ENCODE measurements at regions not wholly inside any gene's neighbourhood (a gene's known extent, or its start where the extent isn't known, plus 50 kb on each side); places are given as distances from the start of the nearest gene placed in this dataset.

DNA sequence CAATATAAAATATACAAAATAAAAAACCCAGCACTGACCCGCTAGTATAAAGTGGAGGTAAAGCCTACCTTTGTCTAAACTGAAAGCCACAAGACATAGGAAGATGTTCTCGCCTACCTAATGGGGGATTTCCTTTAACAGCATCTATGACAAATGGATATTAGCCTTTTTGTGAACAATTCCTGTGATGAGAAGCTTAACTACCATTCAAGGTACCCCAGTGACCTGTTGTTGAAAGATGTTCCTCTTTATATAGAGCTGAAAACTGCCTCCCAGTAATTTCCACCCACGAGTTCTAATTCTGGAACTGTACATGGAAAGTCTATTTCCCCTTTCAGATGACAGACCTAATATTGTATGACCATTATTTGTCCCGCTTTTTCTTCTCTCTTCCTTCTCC, 109.8 kb upstream of the RASGRP1 start:
- H3K36me3 Mint-ChIP-seq (ENCODE audit: insufficient read depth, unreplicated experiment): no peaks in the 10 kb centered on the region
- H3K36me3 ChIP-seq (ENCODE audit: control insufficient read depth, insufficient read depth, low read length): no peaks in the 10 kb centered on the region
- no peaks in the 10 kb centered on the region for H3K9me3 ChIP-seq
- peaks cover 7% of the 10 kb centered on the region for H3K27me3 Mint-ChIP-seq (ENCODE audit: insufficient read depth, unreplicated experiment)
- H3K4me3 ChIP-seq (ENCODE audit: low read depth, low read length): no peak overlapping the region
- intact Hi-C loops (cut with micrococcal nuclease; ENCODE audit: unreplicated experiment): no loop called here
- no peaks in the 10 kb centered on the region for H3K27me3 ChIP-seq (replicated peaks; ENCODE audit: control insufficient read depth, insufficient read depth, low read length)
- no peak overlapping the region for H3K4me3 Mint-ChIP-seq (ENCODE audit: unreplicated experiment)
- no peaks in the 10 kb centered on the region for H3K4me1 Mint-ChIP-seq (ENCODE audit: low read depth, unreplicated experiment)
- POLR2A ChIA-PET: no interaction called here
- no peaks in the 10 kb centered on the region for H3K9me3 Mint-ChIP-seq (ENCODE audit: unreplicated experiment)
- no peak overlapping the region for H3K27ac Mint-ChIP-seq (ENCODE audit: unreplicated experiment)
- no peaks in the 10 kb centered on the region for H3K4me1 ChIP-seq
- no TSS peak for BruUV-seq (replicated peaks)
- no peak for DNase-seq
- TF ChIP-seq, protein P1, sequence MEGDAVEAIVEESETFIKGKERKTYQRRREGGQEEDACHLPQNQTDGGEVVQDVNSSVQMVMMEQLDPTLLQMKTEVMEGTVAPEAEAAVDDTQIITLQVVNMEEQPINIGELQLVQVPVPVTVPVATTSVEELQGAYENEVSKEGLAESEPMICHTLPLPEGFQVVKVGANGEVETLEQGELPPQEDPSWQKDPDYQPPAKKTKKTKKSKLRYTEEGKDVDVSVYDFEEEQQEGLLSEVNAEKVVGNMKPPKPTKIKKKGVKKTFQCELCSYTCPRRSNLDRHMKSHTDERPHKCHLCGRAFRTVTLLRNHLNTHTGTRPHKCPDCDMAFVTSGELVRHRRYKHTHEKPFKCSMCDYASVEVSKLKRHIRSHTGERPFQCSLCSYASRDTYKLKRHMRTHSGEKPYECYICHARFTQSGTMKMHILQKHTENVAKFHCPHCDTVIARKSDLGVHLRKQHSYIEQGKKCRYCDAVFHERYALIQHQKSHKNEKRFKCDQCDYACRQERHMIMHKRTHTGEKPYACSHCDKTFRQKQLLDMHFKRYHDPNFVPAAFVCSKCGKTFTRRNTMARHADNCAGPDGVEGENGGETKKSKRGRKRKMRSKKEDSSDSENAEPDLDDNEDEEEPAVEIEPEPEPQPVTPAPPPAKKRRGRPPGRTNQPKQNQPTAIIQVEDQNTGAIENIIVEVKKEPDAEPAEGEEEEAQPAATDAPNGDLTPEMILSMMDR (IDR thresholded peaks at IDR 0.05; ENCODE audit: insufficient read depth in 1 of 2, low read depth in 1 of 2, low read length in 1 of 2, severe bottlenecking in 1 of 2, unreplicated experiment in 1 of 2): no peak
- CTCF ChIA-PET: no interaction called here

DNA sequence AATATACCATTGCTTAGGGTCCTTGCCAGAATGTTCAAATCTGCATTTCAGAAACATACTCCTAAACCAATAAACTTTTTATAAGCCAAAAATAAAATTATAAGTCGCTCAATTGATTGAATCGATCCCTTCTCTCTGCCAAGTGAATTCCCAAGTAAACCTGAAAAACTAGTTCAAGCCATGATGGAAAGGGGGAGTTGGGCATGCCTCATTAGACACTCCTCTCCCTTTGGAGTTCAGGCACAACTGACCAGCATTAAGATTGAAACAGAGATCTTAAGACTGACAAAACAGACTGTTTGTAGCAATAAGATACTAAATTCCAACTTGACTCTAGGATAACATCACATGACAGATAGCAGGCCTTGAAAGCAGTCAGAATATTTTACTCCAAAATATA, 113.7 kb upstream of the RASGRP1 start:
- TF ChIP-seq, protein P1 (IDR thresholded peaks at IDR 0.05; ENCODE audit: insufficient read depth in 1 of 2, low read depth in 1 of 2, low read length in 1 of 2, severe bottlenecking in 1 of 2, unreplicated experiment in 1 of 2): no peak
- intact Hi-C loops (cut with micrococcal nuclease; ENCODE audit: unreplicated experiment): no loop called here
- H3K27ac Mint-ChIP-seq (ENCODE audit: unreplicated experiment): no peak overlapping the region
- Histone ChIP-seq H3K27me3 (replicated peaks; ENCODE audit: control insufficient read depth, insufficient read depth, low read length) (no peaks in the 10 kb centered on the region), H3K4me1 (no peaks in the 10 kb centered on the region), H3K36me3 (ENCODE audit: control insufficient read depth, insufficient read depth, low read length) (no peaks in the 10 kb centered on the region), H3K9me3 (no peaks in the 10 kb centered on the region), H3K4me3 (ENCODE audit: low read depth, low read length) (no peak overlapping the region)
- no peak overlapping the region for H3K4me3 Mint-ChIP-seq (ENCODE audit: unreplicated experiment)
- BruUV-seq (replicated peaks): no TSS peak
- no peaks in the 10 kb centered on the region for H3K4me1 Mint-ChIP-seq (ENCODE audit: low read depth, unreplicated experiment)
- no peak for DNase-seq
- H3K9me3 Mint-ChIP-seq (ENCODE audit: unreplicated experiment): no peaks in the 10 kb centered on the region
- ChIA-PET POLR2A (no interaction called here), CTCF (no interaction called here)
- peaks cover 10% of the 10 kb centered on the region for H3K27me3 Mint-ChIP-seq (ENCODE audit: insufficient read depth, unreplicated experiment)
- no peaks in the 10 kb centered on the region for H3K36me3 Mint-ChIP-seq (ENCODE audit: insufficient read depth, unreplicated experiment)

DNA sequence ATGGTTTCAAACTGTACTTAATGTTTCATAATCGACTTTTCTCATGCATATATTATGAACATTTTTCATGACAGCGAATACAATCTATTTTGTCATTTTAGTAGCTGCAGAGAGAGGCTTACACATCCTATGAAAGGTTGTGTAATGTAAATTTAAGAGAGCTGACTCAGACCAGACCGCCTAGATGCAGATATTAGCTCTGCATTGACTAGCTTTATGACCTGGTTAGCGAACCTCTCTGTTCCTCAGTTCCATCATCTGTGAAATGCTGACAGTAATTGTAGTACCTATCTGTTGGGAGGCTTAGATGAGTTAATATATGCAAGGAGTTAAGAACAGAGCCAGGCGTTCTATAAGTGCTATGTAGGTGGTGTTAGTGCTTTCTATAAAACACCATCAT, 116.2 kb upstream of the RASGRP1 start:
- intact Hi-C loops (cut with micrococcal nuclease; ENCODE audit: unreplicated experiment): loop anchor here (5.0 kb wide), 1 partner anchor 678 kb away; no protein-coding TSS in a partner anchor
- Mint-ChIP-seq H3K4me3 (ENCODE audit: unreplicated experiment) (no peak overlapping the region), H3K27ac (ENCODE audit: unreplicated experiment) (no peak overlapping the region), H3K36me3 (ENCODE audit: insufficient read depth, unreplicated experiment) (no peaks in the 10 kb centered on the region), H3K9me3 (ENCODE audit: unreplicated experiment) (no peaks in the 10 kb centered on the region), H3K27me3 (ENCODE audit: insufficient read depth, unreplicated experiment) (peaks cover 10% of the 10 kb centered on the region), H3K4me1 (ENCODE audit: low read depth, unreplicated experiment) (no peaks in the 10 kb centered on the region)
- TF ChIP-seq, protein P1 (IDR thresholded peaks at IDR 0.05; ENCODE audit: insufficient read depth in 1 of 2, low read depth in 1 of 2, low read length in 1 of 2, severe bottlenecking in 1 of 2, unreplicated experiment in 1 of 2): no peak
- Histone ChIP-seq H3K9me3 (no peaks in the 10 kb centered on the region), H3K27me3 (replicated peaks; ENCODE audit: control insufficient read depth, insufficient read depth, low read length) (no peaks in the 10 kb centered on the region), H3K36me3 (ENCODE audit: control insufficient read depth, insufficient read depth, low read length) (no peaks in the 10 kb centered on the region), H3K4me1 (no peaks in the 10 kb centered on the region), H3K4me3 (ENCODE audit: low read depth, low read length) (no peak overlapping the region)
- ChIA-PET POLR2A (no interaction called here), CTCF (interaction anchor here (0.6 to 1.2 kb wide), 2 partner anchors 13 to 16 kb away, joined by 4 to 6 read pairs; no protein-coding TSS in a partner anchor)
- BruUV-seq (replicated peaks): no TSS peak
- DNase-seq: no peak

All from Caco-2 (cell line).